ENCODE measurements at regions not wholly inside any gene's neighbourhood (a gene's known extent, or its start where the extent isn't known, plus 50 kb on each side); places are given as distances from the start of the nearest gene placed in this dataset.

GRCh38 chr17:59470624-59471297 is 94.6 kb upstream of the DHX40 start (continued):
- TF ChIP-seq ZBTB11 (CRISPR knock-in tag; IDR thresholded peaks at IDR 0.05) (no peak), SRF (IDR thresholded peaks at IDR 0.05; ENCODE audit: low read depth in 2 of 2, low read length in 2 of 2) (no peak), E2F4 (IDR thresholded peaks at IDR 0.05; ENCODE audit: low read depth, low read length) (no peak), MTA3 (IDR thresholded peaks at IDR 0.05; ENCODE audit: borderline replicate concordance, low read length) (no peak), CUX1 (IDR thresholded peaks at IDR 0.05; ENCODE audit: insufficient replicate concordance, low read depth, low read length) (no peak)
